ENCODE measurements at regions not wholly inside any gene's neighbourhood (a gene's known extent, or its start where the extent isn't known, plus 50 kb on each side); places are given as distances from the start of the nearest gene placed in this dataset.
A peak's percentile ranks its signal among the peaks of the same experiment; 100 is the strongest.

DNA sequence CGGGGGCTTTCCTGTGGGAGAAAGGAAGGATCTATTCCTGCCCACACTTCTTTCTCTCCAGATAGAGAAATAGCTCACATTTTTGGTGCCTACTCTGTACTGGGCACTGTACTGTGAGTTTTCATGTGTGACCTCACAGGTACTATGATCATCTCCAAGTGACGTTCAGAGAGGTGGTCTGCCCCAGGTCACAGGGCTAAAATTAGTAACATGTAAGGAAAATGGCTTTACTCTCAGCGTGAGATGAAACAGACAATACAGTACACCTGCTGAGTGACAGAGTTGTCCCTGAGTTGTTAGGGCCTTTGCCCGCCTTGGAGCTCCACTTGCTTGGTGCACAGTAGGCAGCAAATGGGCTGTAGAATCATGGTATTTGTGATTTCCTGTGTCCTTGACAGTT lies 306.1 kb upstream of the DMRT1 start:
- Histone ChIP-seq H3K4me3 (no peak overlapping the region), H3K27ac (no peak overlapping the region), H3K4me1 (peaks cover 11 to 41% of the 10 kb centered on the region in 2 donors), H3K9me3 (no peaks in the 10 kb centered on the region), H3K36me3 (no peaks in the 10 kb centered on the region), H3K27me3 (no peaks in the 10 kb centered on the region)
- DNase-seq, result no peak
- ATAC-seq, result no peak
- intact Hi-C loops (cut with DNase I; ENCODE audit: low total_unique reads), result no loop called here
- in situ Hi-C loops (cut with MboI; ENCODE audit: low sequenced_read_pairs in 4 of 4), result no loop called here
- TF ChIP-seq, protein P1, sequence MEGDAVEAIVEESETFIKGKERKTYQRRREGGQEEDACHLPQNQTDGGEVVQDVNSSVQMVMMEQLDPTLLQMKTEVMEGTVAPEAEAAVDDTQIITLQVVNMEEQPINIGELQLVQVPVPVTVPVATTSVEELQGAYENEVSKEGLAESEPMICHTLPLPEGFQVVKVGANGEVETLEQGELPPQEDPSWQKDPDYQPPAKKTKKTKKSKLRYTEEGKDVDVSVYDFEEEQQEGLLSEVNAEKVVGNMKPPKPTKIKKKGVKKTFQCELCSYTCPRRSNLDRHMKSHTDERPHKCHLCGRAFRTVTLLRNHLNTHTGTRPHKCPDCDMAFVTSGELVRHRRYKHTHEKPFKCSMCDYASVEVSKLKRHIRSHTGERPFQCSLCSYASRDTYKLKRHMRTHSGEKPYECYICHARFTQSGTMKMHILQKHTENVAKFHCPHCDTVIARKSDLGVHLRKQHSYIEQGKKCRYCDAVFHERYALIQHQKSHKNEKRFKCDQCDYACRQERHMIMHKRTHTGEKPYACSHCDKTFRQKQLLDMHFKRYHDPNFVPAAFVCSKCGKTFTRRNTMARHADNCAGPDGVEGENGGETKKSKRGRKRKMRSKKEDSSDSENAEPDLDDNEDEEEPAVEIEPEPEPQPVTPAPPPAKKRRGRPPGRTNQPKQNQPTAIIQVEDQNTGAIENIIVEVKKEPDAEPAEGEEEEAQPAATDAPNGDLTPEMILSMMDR (IDR thresholded peaks at IDR 0.05 in 4 of 5, conservative IDR thresholded peaks at IDR 0.05 in 1 of 5), result no peak

DNA sequence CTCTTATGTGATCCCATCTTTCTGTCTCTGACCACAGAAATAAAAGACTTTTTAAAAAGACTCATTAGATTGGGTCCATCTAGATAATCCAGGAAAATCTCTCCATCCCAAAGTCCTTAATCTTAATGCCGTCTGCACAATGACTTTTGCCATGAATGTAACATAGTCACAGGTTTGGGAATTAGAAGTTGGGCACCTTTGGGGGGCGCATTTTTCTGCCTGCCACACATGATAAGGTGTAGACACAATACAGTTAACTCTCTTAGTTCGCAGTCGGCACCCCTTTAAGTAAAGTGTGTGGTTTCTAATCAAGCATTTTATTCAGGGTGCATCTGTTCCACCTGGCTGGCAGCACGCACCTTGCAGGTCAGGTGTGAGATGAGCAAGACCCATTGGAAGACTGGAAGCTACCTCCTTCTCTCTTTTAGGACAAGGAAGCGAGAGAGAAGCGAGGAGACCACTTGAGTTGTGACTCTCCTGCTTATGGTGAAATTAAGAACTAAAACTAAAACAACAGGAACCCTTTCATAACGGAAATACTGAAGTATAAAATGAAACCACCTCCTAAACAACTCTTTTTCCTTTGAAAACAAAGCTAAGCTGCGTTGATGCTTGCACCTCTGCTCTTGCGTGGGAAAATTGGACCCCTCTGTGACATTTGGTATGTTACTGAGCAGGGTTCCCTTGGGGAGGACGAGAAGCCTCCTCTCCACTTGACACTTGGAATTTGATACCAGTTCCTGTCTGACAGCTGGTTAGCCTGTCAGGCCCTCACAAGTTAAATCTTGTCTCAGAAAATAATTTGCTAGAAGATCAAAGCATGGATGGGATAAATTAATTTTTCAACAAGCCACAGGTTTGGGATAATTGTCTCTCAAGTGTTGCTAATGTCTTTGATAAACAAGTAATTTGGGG lies 304.6 kb upstream of the DMRT1 start:
- intact Hi-C loops (cut with DNase I; ENCODE audit: low total_unique reads), result no loop called here

DNA sequence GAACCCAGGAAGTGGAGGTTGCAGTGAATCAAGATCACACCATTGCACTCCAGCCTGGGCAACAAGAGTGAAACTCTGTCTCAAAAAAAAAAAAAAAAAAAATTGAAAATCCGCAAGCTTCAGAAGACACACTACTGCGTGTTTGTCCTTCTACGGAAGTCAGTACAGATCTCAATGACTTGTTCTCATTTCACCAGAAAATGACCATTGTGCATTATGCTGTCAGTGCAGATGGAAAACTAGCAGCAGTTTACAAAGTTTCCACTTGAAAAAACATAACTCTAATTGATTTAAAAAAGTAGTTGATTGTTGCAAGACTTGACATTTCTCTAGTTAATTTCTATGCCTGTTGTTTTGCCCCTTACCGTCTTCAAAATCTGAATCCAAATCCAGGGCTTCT lies 298.0 kb upstream of the DMRT1 start:
- Histone ChIP-seq H3K9me3 (no peaks in the 10 kb centered on the region), H3K27ac (no peak overlapping the region), H3K4me3 (no peak overlapping the region), H3K36me3 (no peaks in the 10 kb centered on the region), H3K4me1 (peaks cover 11 to 15% of the 10 kb centered on the region in 2 donors), H3K27me3 (no peaks in the 10 kb centered on the region)
- intact Hi-C loops (cut with DNase I; ENCODE audit: low total_unique reads) (no loop called here), in situ Hi-C loops (cut with MboI; ENCODE audit: low sequenced_read_pairs in 4 of 4) (no loop called here)
- ATAC-seq, result no peak
- no peak for DNase-seq
- TF ChIP-seq, protein P1 (IDR thresholded peaks at IDR 0.05 in 4 of 5, conservative IDR thresholded peaks at IDR 0.05 in 1 of 5), result no peak
- TF ChIP-seq POLR2A (IDR thresholded peaks at IDR 0.05), result no peak

More for the DNA sequence above, 304.6 kb upstream of the DMRT1 start:
- no peaks in the 10 kb centered on the region for H3K36me3 ChIP-seq
- in situ Hi-C loops (cut with MboI; ENCODE audit: low sequenced_read_pairs in 4 of 4), result no loop called here
- peaks cover 11 to 34% of the 10 kb centered on the region in 2 donors for H3K4me1 ChIP-seq
- H3K27me3 ChIP-seq, result no peaks in the 10 kb centered on the region
- DNase-seq (no peak), ATAC-seq (peak; percentile 68 to 73)
- peak overlapping the region in 1 of 4 donors; percentile 31 for H3K27ac ChIP-seq
- H3K9me3 ChIP-seq, result no peaks in the 10 kb centered on the region
- H3K4me3 ChIP-seq, result no peak overlapping the region
- TF ChIP-seq, protein P1 (IDR thresholded peaks at IDR 0.05 in 4 of 5, conservative IDR thresholded peaks at IDR 0.05 in 1 of 5), result no peak
- TF ChIP-seq POLR2A (IDR thresholded peaks at IDR 0.05), result no peak

DNA sequence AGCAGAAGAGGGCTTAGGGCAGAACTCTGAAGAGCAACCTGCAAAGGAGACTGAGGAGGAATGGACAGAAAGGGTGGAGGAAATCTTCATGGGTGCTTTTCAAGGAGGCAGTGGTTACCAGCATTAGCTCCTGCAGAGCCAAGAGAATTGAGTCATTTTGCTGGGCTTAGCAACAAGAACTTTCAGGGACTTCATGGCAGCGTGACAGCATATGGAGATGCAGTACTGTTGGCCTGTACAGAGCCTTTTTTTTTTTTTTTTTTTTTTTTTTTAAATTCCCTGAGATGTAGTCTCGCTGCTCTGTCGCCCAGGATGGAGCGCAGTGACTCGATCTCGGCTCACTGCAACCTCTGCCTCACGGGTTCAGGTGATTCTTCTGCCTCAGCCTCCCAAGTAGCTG lies 296.0 kb upstream of the DMRT1 start:
- Histone ChIP-seq H3K4me3 (no peak overlapping the region), H3K9me3 (no peaks in the 10 kb centered on the region), H3K27ac (no peak overlapping the region), H3K27me3 (no peaks in the 10 kb centered on the region), H3K36me3 (no peaks in the 10 kb centered on the region), H3K4me1 (peaks cover 11 to 15% of the 10 kb centered on the region in 2 donors)
- peak; percentile 17 to 29 for DNase-seq
- intact Hi-C loops (cut with DNase I; ENCODE audit: low total_unique reads), result loop anchor here (2.0 to 5.0 kb wide), 3 partner anchors 43 to 158 kb away; partner anchors contain the start of gene KANK1
- ATAC-seq, result no peak
- TF ChIP-seq, protein P1 (IDR thresholded peaks at IDR 0.05 in 4 of 5, conservative IDR thresholded peaks at IDR 0.05 in 1 of 5), result no peak
- no peak for TF ChIP-seq POLR2A (IDR thresholded peaks at IDR 0.05)
- in situ Hi-C loops (cut with MboI; ENCODE audit: low sequenced_read_pairs in 4 of 4), result no loop called here
